KMS-11 (cell line): ENCODE measurements at regions not wholly inside any gene's neighbourhood (a gene's known extent, or its start where the extent isn't known, plus 50 kb on each side); places are given as distances from the start of the nearest gene placed in this dataset.

Source experiments
- H2AFZ ChIP-seq: fragments of 200-600 bp; sonication (generic); 2 replicates; pipeline ENCODE4 v1.6.1; 2016; ENCODE audit warnings: antibody characterized with exemption, mixed run types, low read depth
- H3K27ac ChIP-seq: fragments of 200-600 bp; sonication (generic); 2 replicates; pipeline ENCODE4 v1.6.1; 2016; ENCODE audit warnings: mild to moderate bottlenecking, mixed run types
- H3K27me3 ChIP-seq: fragments of 200-600 bp; sonication (generic); 2 replicates; pipeline ENCODE4 v1.6.1; 2017; ENCODE audit warnings: mild to moderate bottlenecking, low read depth, mixed run types, moderate library complexity; ENCODE audit not compliant: insufficient read depth
- H3K36me3 ChIP-seq: fragments of 200-600 bp; sonication (generic); 2 replicates; pipeline ENCODE4 v1.6.1; 2017; ENCODE audit warnings: mild to moderate bottlenecking, mixed run types; ENCODE audit not compliant: insufficient read depth
- H3K4me1 ChIP-seq: fragments of 200-600 bp; sonication (generic); 2 replicates; pipeline ENCODE4 v1.6.1; 2016; ENCODE audit warnings: mild to moderate bottlenecking, low read depth, mixed run types; ENCODE audit not compliant: poor library complexity, severe bottlenecking
- H3K4me2 ChIP-seq: fragments of 200-600 bp; sonication (generic); 2 replicates; pipeline ENCODE4 v1.7.0; 2016; ENCODE audit warnings: mild to moderate bottlenecking, mixed run types
- H3K4me3 ChIP-seq: fragments of 200-600 bp; sonication (generic); IDR thresholded peaks from 2 replicates; pipeline ENCODE4 v1.6.1; 2017; ENCODE audit warnings: low read depth, low read length, mixed read lengths; ENCODE audit not compliant: insufficient read depth
- H3K79me2 ChIP-seq: fragments of 200-600 bp; sonication (generic); 2 replicates; pipeline ENCODE4 v1.6.1; 2016; ENCODE audit warnings: low read depth, mixed run types; ENCODE audit not compliant: insufficient read depth
- H3K9ac ChIP-seq: fragments of 200-600 bp; sonication (generic); 2 replicates; pipeline ENCODE4 v1.6.1; 2016; ENCODE audit warnings: mild to moderate bottlenecking, mixed run types
- H4K20me1 ChIP-seq: fragments of 200-600 bp; sonication (generic); 2 replicates; pipeline ENCODE4 v1.6.1; 2016; ENCODE audit warnings: mild to moderate bottlenecking, mixed run types; ENCODE audit not compliant: insufficient read depth
- CTCF ChIP-seq: fragments of 200-600 bp; sonication (generic); conservative IDR thresholded peaks from 2 replicates; pipeline ENCODE4 v1.6.1; 2017; ENCODE audit warnings: low read depth, mild to moderate bottlenecking, antibody characterized with exemption, low read length, moderate library complexity, mixed read lengths

- H3K4me3 ChIP-seq: no peak overlapping the region
Observed at GRCh38 chr3:139100821-139101220, 56.1 kb upstream of the PRR23C start.

GRCh38 chr3:139101396-139101795 lies 56.7 kb upstream of the PRR23C start:
- H3K27ac ChIP-seq: no peak overlapping the region
- no peaks in the 10 kb centered on the region for H3K79me2 ChIP-seq
- no peaks in the 10 kb centered on the region for H3K27me3 ChIP-seq
- peaks cover 7% of the 10 kb centered on the region for H3K4me1 ChIP-seq
- H3K36me3 ChIP-seq: no peaks in the 10 kb centered on the region
- TF ChIP-seq CTCF: no peak
- no peaks in the 10 kb centered on the region for H4K20me1 ChIP-seq
- no peak overlapping the region for H2AFZ ChIP-seq
- no peak overlapping the region for H3K9ac ChIP-seq
- H3K4me2 ChIP-seq: no peak overlapping the region
- H3K4me3 ChIP-seq: no peak overlapping the region

More at GRCh38 chr3:139100821-139101220, 56.1 kb upstream of the PRR23C start:
- Histone ChIP-seq H2AFZ (no peak overlapping the region), H3K36me3 (no peaks in the 10 kb centered on the region), H3K27me3 (no peaks in the 10 kb centered on the region), H3K9ac (no peak overlapping the region), H3K4me1 (peaks cover 7% of the 10 kb centered on the region), H3K79me2 (no peaks in the 10 kb centered on the region), H4K20me1 (no peaks in the 10 kb centered on the region), H3K27ac (no peak overlapping the region), H3K4me2 (no peak overlapping the region)
- no peak for TF ChIP-seq CTCF

- Histone ChIP-seq H3K9ac (no peak overlapping the region), H3K79me2 (no peaks in the 10 kb centered on the region), H3K36me3 (no peaks in the 10 kb centered on the region), H3K27ac (no peak overlapping the region), H3K4me3 (no peak overlapping the region), H3K4me1 (no peaks in the 10 kb centered on the region), H3K4me2 (no peak overlapping the region), H4K20me1 (no peaks in the 10 kb centered on the region), H3K27me3 (no peaks in the 10 kb centered on the region), H2AFZ (no peak overlapping the region)
- TF ChIP-seq CTCF: no peak
Observed at GRCh38 chr3:139103484-139103883, 58.8 kb upstream of the PRR23C start.

DNA sequence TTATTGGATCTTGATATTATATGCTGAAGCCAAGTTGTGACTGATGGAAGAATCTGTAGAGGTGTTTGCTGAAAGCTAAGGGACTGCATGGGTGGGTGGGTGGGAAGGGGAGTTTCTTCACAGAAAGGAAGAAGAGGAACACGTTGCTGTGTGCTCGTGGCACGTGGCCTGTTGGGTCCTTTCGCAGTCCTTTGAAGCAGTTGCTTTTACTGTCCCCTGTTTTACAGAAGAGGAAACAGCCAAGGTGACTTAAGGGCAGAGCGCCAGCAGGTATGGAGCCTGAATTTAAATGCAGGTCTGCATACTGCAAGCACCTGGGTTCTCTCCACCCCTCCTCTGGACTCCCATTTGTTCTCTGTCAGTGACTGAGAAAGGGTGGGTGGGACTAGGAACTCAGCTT lies 59.4 kb upstream of the PRR23C start:
- Histone ChIP-seq H3K4me3 (no peak overlapping the region), H3K4me1 (peaks cover 3% of the 10 kb centered on the region), H2AFZ (no peak overlapping the region), H3K9ac (no peak overlapping the region), H3K36me3 (no peaks in the 10 kb centered on the region), H3K27me3 (no peaks in the 10 kb centered on the region), H3K4me2 (no peak overlapping the region), H4K20me1 (no peaks in the 10 kb centered on the region), H3K79me2 (no peaks in the 10 kb centered on the region), H3K27ac (no peak overlapping the region)
- TF ChIP-seq CTCF: no peak

GRCh38 chr3:139105154-139105702 lies 60.5 kb upstream of the PRR23C start:
- Histone ChIP-seq H3K4me2 (no peak overlapping the region), H3K4me1 (peaks cover 15% of the 10 kb centered on the region), H3K4me3 (no peak overlapping the region), H3K79me2 (no peaks in the 10 kb centered on the region), H3K27me3 (no peaks in the 10 kb centered on the region), H4K20me1 (no peaks in the 10 kb centered on the region), H3K36me3 (no peaks in the 10 kb centered on the region), H2AFZ (no peak overlapping the region), H3K27ac (no peak overlapping the region), H3K9ac (no peak overlapping the region)
- TF ChIP-seq CTCF: no peak
